ENCODE measurements at regions not wholly inside any gene's neighbourhood (a gene's known extent, or its start where the extent isn't known, plus 50 kb on each side); places are given as distances from the start of the nearest gene placed in this dataset.

DNA sequence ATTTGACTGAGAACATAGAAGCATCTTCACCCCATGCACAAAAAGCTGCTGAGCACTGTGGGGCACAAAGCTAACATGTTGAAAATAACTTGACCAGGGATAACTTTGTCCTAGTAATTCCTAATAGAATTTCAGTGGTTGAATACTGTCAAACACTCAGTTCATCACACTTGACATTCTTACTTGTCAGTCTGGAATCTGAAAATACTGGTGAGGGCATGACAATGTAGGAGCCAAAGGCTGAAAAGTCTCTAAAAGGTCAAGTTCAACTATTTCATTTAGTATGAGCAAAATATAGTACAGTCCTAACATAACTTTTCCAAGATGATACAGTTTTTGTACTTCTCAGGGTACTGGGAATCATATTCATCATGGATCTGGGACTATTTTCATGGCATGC is 504.4 kb upstream of the LMO3 start:
- no peak for DNase-seq (ENCODE audit: low spot score in 2 of 2)
- Histone ChIP-seq H3K9me3 (no peaks in the 10 kb centered on the region), H3K36me3 (no peaks in the 10 kb centered on the region), H3K27ac (no peak overlapping the region), H3K4me3 (no peak overlapping the region), H3K27me3 (no peaks in the 10 kb centered on the region), H3K4me1 (no peaks in the 10 kb centered on the region)
- no peak for TF ChIP-seq POLR2A (IDR thresholded peaks at IDR 0.05)
- no peak for TF ChIP-seq EP300 (IDR thresholded peaks at IDR 0.05)
- TF ChIP-seq, protein P1, sequence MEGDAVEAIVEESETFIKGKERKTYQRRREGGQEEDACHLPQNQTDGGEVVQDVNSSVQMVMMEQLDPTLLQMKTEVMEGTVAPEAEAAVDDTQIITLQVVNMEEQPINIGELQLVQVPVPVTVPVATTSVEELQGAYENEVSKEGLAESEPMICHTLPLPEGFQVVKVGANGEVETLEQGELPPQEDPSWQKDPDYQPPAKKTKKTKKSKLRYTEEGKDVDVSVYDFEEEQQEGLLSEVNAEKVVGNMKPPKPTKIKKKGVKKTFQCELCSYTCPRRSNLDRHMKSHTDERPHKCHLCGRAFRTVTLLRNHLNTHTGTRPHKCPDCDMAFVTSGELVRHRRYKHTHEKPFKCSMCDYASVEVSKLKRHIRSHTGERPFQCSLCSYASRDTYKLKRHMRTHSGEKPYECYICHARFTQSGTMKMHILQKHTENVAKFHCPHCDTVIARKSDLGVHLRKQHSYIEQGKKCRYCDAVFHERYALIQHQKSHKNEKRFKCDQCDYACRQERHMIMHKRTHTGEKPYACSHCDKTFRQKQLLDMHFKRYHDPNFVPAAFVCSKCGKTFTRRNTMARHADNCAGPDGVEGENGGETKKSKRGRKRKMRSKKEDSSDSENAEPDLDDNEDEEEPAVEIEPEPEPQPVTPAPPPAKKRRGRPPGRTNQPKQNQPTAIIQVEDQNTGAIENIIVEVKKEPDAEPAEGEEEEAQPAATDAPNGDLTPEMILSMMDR (IDR thresholded peaks at IDR 0.05): no peak

DNA sequence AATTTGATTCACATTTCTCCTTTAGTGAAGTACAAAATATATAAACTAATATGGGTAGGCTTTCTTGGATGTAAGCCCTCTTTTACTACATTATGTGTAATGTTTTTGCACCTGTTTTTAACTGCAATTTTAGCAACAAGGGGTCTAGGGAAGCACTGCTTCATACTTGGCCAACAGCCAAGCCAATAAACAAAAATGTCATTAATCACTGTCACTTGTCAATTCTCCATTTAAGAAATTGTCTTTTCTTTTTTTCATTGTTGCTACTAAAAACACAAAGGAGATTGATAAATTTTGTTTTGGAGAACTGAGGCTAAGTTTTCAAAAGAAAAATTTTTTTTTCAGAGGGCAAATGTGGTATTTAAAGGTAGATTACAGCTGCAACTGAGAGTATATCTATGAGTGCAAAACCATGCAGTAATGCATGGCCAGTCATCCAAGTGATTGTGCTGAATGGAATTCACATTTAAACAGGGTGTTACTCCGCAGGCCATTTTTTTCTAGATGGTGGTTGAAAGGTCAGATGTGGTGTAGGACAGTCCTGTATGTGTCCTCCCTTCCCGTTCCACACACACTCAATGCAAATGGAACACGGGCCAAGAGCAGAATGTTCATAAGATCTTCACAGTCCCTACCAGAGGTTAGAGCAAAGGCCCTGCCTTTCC is 503.0 kb upstream of the LMO3 start:
- Histone ChIP-seq H3K36me3 (no peaks in the 10 kb centered on the region), H3K4me3 (no peak overlapping the region), H3K9me3 (no peaks in the 10 kb centered on the region), H3K27ac (no peak overlapping the region), H3K4me1 (no peaks in the 10 kb centered on the region), H3K27me3 (no peaks in the 10 kb centered on the region)
- 39 to 68% methylated on average over 3 of the region's 3 CpGs for WGBS, 2 donors
- TF ChIP-seq POLR2A (IDR thresholded peaks at IDR 0.05): no peak
- TF ChIP-seq, protein P1 (IDR thresholded peaks at IDR 0.05): no peak
- TF ChIP-seq EP300 (IDR thresholded peaks at IDR 0.05): no peak
- DNase-seq (ENCODE audit: low spot score in 2 of 2): no peak

DNA sequence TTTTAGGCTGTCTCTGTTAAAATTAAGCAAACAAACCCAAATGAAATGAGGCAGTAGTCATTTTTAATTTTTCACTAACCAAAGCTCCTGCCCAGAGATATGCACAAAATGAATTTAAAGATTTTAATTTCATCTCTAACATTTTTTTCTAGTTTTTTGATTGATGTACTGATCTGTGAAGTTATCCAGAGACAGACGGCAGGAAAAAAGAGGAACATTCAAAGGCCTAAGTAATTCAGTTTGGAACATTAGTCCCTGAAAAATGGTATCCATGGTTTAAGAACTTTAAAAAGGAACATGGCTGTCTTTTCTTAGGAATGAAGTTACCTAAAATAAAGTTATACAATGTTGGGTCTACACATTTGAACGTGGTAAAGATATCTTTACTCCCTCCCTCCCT is 498.8 kb upstream of the LMO3 start:
- Histone ChIP-seq H3K36me3 (no peaks in the 10 kb centered on the region), H3K27ac (no peak overlapping the region), H3K9me3 (peaks cover 0 to 3% (median 0%) of the 10 kb centered on the region in 4 donors), H3K27me3 (no peaks in the 10 kb centered on the region), H3K4me1 (no peaks in the 10 kb centered on the region), H3K4me3 (no peak overlapping the region)
- DNase-seq (ENCODE audit: low spot score in 2 of 2): no peak
- WGBS, 2 donors: 72 to 75% methylated on average over 2 of the region's 2 CpGs
- TF ChIP-seq POLR2A (IDR thresholded peaks at IDR 0.05) (no peak), EP300 (IDR thresholded peaks at IDR 0.05) (no peak)
- TF ChIP-seq, protein P1 (IDR thresholded peaks at IDR 0.05): no peak

DNA sequence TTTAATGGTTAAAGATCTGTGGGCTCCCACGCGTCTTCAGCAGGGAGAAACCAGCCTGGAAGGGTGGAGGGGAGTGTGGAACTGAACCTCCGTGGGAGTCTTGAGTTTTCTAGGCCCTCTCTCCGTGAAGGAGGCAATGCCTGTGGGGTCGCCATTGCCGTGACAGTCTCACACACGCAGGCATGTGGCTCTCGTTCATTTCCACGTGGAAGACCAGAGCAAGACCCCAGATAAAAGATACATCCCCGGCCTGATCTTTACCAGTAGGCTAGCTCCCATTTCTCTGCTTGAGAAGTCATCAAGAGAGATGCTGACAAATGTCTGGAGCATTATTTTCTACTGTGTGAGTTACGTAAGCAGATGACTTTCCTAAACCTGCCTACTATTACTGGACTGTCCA is 491.7 kb upstream of the LMO3 start:
- H3K27me3 ChIP-seq: no peaks in the 10 kb centered on the region
- no peak for DNase-seq (ENCODE audit: low spot score in 2 of 2)
- no peaks in the 10 kb centered on the region for H3K4me1 ChIP-seq
- H3K4me3 ChIP-seq: no peak overlapping the region
- WGBS, 2 donors: 78 to 85% methylated on average over 11 of the region's 11 CpGs
- peaks cover 0 to 3% (median 0%) of the 10 kb centered on the region in 4 donors for H3K9me3 ChIP-seq
- no peak overlapping the region for H3K27ac ChIP-seq
- TF ChIP-seq, protein P1 (IDR thresholded peaks at IDR 0.05): no peak
- TF ChIP-seq EP300 (IDR thresholded peaks at IDR 0.05) (no peak), POLR2A (IDR thresholded peaks at IDR 0.05) (no peak)
- H3K36me3 ChIP-seq: no peaks in the 10 kb centered on the region

DNA sequence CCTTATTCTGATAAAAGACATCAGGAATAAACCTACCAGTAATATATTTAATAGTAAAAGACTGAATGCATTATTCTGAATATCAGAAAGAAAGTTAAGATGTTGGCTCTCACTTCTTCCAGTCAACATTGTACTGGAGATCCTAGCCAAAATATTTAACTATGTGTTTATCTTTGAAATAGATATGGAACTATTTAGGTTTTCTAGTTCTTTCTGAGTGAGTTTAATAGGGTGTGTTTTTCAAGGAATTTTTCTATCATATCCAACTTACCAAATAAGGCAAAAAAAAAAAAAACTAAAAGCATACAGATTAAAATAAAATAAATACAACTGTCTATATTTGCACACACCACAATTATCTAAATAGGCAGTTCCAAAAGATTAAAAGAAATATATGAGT is 478.9 kb upstream of the LMO3 start:
- Histone ChIP-seq H3K27me3 (no peaks in the 10 kb centered on the region), H3K4me3 (no peak overlapping the region), H3K27ac (no peak overlapping the region), H3K4me1 (no peaks in the 10 kb centered on the region), H3K9me3 (peaks cover 0 to 11% (median 0%) of the 10 kb centered on the region in 4 donors), H3K36me3 (no peaks in the 10 kb centered on the region)
- TF ChIP-seq, protein P1 (IDR thresholded peaks at IDR 0.05): no peak
- TF ChIP-seq POLR2A (IDR thresholded peaks at IDR 0.05) (no peak), EP300 (IDR thresholded peaks at IDR 0.05) (no peak)
- no peak for DNase-seq (ENCODE audit: low spot score in 2 of 2)
